GM12864 (cell line): ENCODE measurements at regions not wholly inside any gene's neighbourhood (a gene's known extent, or its start where the extent isn't known, plus 50 kb on each side); places are given as distances from the start of the nearest gene placed in this dataset.

Source experiments
- DNase-seq: peaks from one replicate; pipeline ENCODE4 v3.0.0-alpha.2; 2011; ENCODE audit warnings: low read depth
- H3K4me3 ChIP-seq: 2 replicates; pipeline ENCODE4 v1.5.1; 2011; ENCODE audit warnings: mild to moderate bottlenecking, low read depth, low read length, control low read depth
- CTCF ChIP-seq: IDR thresholded peaks from 2 replicates; pipeline ENCODE4 v1.5.1; 2011; ENCODE audit warnings: low read depth, mild to moderate bottlenecking, moderate library complexity, low read length, control low read depth, inconsistent platforms; ENCODE audit errors: missing control alignments

- no peak overlapping the region for H3K4me3 ChIP-seq
- TF ChIP-seq CTCF = no peak
Observed at GRCh38 chr3:174533286-174533685, 325.8 kb upstream of the NAALADL2 start.

GRCh38 chr3:174536319-174536718 is 322.8 kb upstream of the NAALADL2 start:
- TF ChIP-seq CTCF = no peak
- no peak for DNase-seq
- no peak overlapping the region for H3K4me3 ChIP-seq

More at GRCh38 chr3:174533286-174533685, 325.8 kb upstream of the NAALADL2 start:
- DNase-seq = no peak

GRCh38 chr3:174538151-174538550 is 321.0 kb upstream of the NAALADL2 start:
- no peak for DNase-seq
- no peak for TF ChIP-seq CTCF
- H3K4me3 ChIP-seq = no peak overlapping the region

GRCh38 chr3:174540116-174540908 is 318.8 kb upstream of the NAALADL2 start:
- DNase-seq = no peak
- TF ChIP-seq CTCF = no peak
- no peak overlapping the region for H3K4me3 ChIP-seq

GRCh38 chr3:174541708-174542315 is 317.3 kb upstream of the NAALADL2 start:
- no peak for DNase-seq
- no peak overlapping the region for H3K4me3 ChIP-seq
- TF ChIP-seq CTCF = no peak

- TF ChIP-seq CTCF = no peak
Observed at GRCh38 chr3:174547801-174548435, 311.2 kb upstream of the NAALADL2 start.

More at GRCh38 chr3:174547801-174548435, 311.2 kb upstream of the NAALADL2 start:
- H3K4me3 ChIP-seq = no peak overlapping the region
- no peak for DNase-seq
